IMR-90 (cell line): ENCODE measurements at regions not wholly inside any gene's neighbourhood (a gene's known extent, or its start where the extent isn't known, plus 50 kb on each side); places are given as distances from the start of the nearest gene placed in this dataset.
A peak's percentile ranks its signal among the peaks of the same experiment; 100 is the strongest.

Experiments
- ATAC-seq: fragments of 200-7000 bp; cut with Tn5 transposase; 2 replicates; pipeline ENCODE4 v1.9.1; 2020; ENCODE audit warnings: low read depth, mild to moderate bottlenecking, moderate library complexity
- BruUV-seq: library from RNA; stranded (reverse); fragments of 400-500 nt; replicated peaks from 2 replicates; lab custom pipeline; 2021; lab: Mats Ljungman, UMichigan
- CTCF ChIA-PET: fragments of 300-600 bp; formaldehyde crosslinking; extraction: SDS; loops from one replicate; lab custom pipeline; 2021; ENCODE audit warnings: antibody characterized with exemption; lab: Yijun Ruan, JAX
- POLR2A ChIA-PET: fragments of 300-600 bp; sonication (Branson Sonifier 250); formaldehyde crosslinking; loops from one replicate; lab custom pipeline; 2022; ENCODE audit warnings: antibody characterized with exemption; ENCODE audit not compliant: unreplicated experiment; lab: Charles Lee
- DNase-seq: peaks from one replicate; pipeline ENCODE4 v3.0.0; 2013
- H2AFZ ChIP-seq: replicated peaks from 2 replicates; pipeline ENCODE3; 2013; ENCODE audit warnings: low read length, mild to moderate bottlenecking; ENCODE audit not compliant: poor library complexity
- H2AK5ac ChIP-seq: 2 replicates; pipeline ENCODE4 v1.6.1; 2013; ENCODE audit warnings: low read depth, low read length, inconsistent platforms
- H2AK9ac ChIP-seq: replicated peaks from 2 replicates; pipeline ENCODE3; 2013; ENCODE audit warnings: mild to moderate bottlenecking, low read depth, low read length, moderate library complexity; ENCODE audit not compliant: poor library complexity
- H2BK120ac ChIP-seq: 2 replicates; pipeline ENCODE4 v1.6.1; 2013; ENCODE audit warnings: low read depth, low read length, inconsistent platforms
- H2BK15ac ChIP-seq: 3 replicates; pipeline ENCODE4 v1.6.1; 2013; ENCODE audit warnings: low read depth, low read length, inconsistent platforms
- H2BK20ac ChIP-seq: 2 replicates; pipeline ENCODE4 v1.6.1; 2013; ENCODE audit warnings: low read depth, mild to moderate bottlenecking, inconsistent platforms, low read length, moderate library complexity
- H2BK5ac ChIP-seq: 2 replicates; pipeline ENCODE4 v1.6.1; 2013; ENCODE audit warnings: mild to moderate bottlenecking, low read depth, low read length, inconsistent platforms; ENCODE audit not compliant: poor library complexity, severe bottlenecking
- H3K14ac ChIP-seq: replicated peaks from 2 replicates; pipeline ENCODE4 v1.6.1; 2013; ENCODE audit warnings: low read depth, low read length, inconsistent platforms
- H3K18ac ChIP-seq: 2 replicates; pipeline ENCODE4 v1.6.1; 2013; ENCODE audit warnings: low read depth, low read length, control low read depth
- H3K23ac ChIP-seq: 2 replicates; pipeline ENCODE4 v1.6.1; 2013; ENCODE audit warnings: low read depth, low read length, inconsistent platforms
- H3K27ac ChIP-seq: 2 replicates; pipeline ENCODE4 v1.5.1; 2013; ENCODE audit warnings: mild to moderate bottlenecking, control low read depth, low read length; ENCODE audit not compliant: insufficient read depth
- H3K27me3 ChIP-seq: 2 replicates; pipeline ENCODE4 v1.6.1; 2013; ENCODE audit warnings: low read length; ENCODE audit not compliant: control insufficient read depth, insufficient read depth
- H3K36me3 ChIP-seq: 2 replicates; pipeline ENCODE4 v1.6.1; 2013; ENCODE audit warnings: low read length, mixed read lengths; ENCODE audit not compliant: control insufficient read depth, insufficient read depth
- H3K4ac ChIP-seq: 2 replicates; pipeline ENCODE4 v1.6.1; 2013; ENCODE audit warnings: low read depth, low read length, inconsistent platforms
- H3K4me1 ChIP-seq: 2 replicates; pipeline ENCODE4 v1.6.1; 2013; ENCODE audit warnings: low read length, mixed read lengths; ENCODE audit not compliant: control insufficient read depth, insufficient read depth
- H3K4me2 ChIP-seq: 2 replicates; pipeline ENCODE4 v1.6.1; 2013; ENCODE audit warnings: low read depth, mild to moderate bottlenecking, control low read depth, low read length, moderate library complexity
- H3K4me3 ChIP-seq: 2 replicates; pipeline ENCODE4 v1.5.1; 2013; ENCODE audit warnings: low read depth, mild to moderate bottlenecking, control low read depth, low read length, moderate library complexity; ENCODE audit not compliant: insufficient read depth
- H3K56ac ChIP-seq: 2 replicates; pipeline ENCODE4 v1.6.1; 2013; ENCODE audit warnings: low read length, inconsistent platforms; ENCODE audit not compliant: insufficient read depth; ENCODE audit errors: extremely low read depth
- H3K79me1 ChIP-seq, 2 experiments: 2 replicates each; pipeline ENCODE4 v1.6.1; 2013; ENCODE audit warnings: low read length in 2 of 2, inconsistent platforms in 1 of 2, low read depth in 1 of 2
- H3K9ac ChIP-seq: 2 replicates; pipeline ENCODE4 v1.6.1; 2013; ENCODE audit warnings: low read depth, low read length, control low read depth
- H3K9me1 ChIP-seq: 2 replicates; pipeline ENCODE4 v1.6.1; 2013; ENCODE audit warnings: low read length, inconsistent platforms; ENCODE audit not compliant: insufficient read depth
- H3K9me3 ChIP-seq: 2 replicates; pipeline ENCODE4 v1.6.1; 2013; ENCODE audit warnings: low read length; ENCODE audit not compliant: control insufficient read depth, insufficient read depth
- H4K20me1 ChIP-seq: 2 replicates; pipeline ENCODE4 v1.6.1; 2013; ENCODE audit warnings: low read length, inconsistent platforms; ENCODE audit not compliant: insufficient read depth
- H4K5ac ChIP-seq: 2 replicates; pipeline ENCODE4 v1.6.1; 2013; ENCODE audit warnings: mild to moderate bottlenecking, low read depth, low read length, control low read depth
- H4K8ac ChIP-seq, 2 experiments: 2 replicates each; pipeline ENCODE4 v1.6.1; 2013; ENCODE audit warnings: low read depth in 2 of 2, low read length in 2 of 2, control low read depth in 1 of 2, inconsistent platforms in 1 of 2
- H4K91ac ChIP-seq: 2 replicates; pipeline ENCODE4 v1.6.1; 2013; ENCODE audit warnings: low read depth, low read length, inconsistent platforms; ENCODE audit not compliant: insufficient read depth
- MAFK ChIP-seq: IDR thresholded peaks from 2 replicates; pipeline ENCODE4 v1.6.1; 2012; ENCODE audit warnings: low read depth, low read length, improper control_type of control experiment
- SMC3 ChIP-seq: fragments of 150-350 bp; IDR thresholded peaks from 2 replicates; pipeline ENCODE4 v1.6.1; 2016; ENCODE audit warnings: low read depth, mild to moderate bottlenecking, antibody characterized with exemption, low read length, moderate library complexity
- WGBS, 2 experiments: methylation state at CpG; one replicate each; pipeline versions ENCODE4 v1.1.5 to v1.1.7; 2013; ENCODE audit warnings: missing lambda C conversion rate in 2 of 2; ENCODE audit not compliant: insufficient read length in 1 of 2; ENCODE audit errors: extremely low coverage in 2 of 2; 5-methylcytosine and 5-hydroxymethylcytosine counted together
- dilution Hi-C: fragments of 300-500 bp; cut with HindIII; formaldehyde crosslinking; loops from one replicate; pipeline ENCODE4 v1.14.3; 2018; ENCODE audit warnings: low sequenced_read_pairs; ENCODE audit not compliant: unreplicated experiment
- in situ Hi-C: fragments of 300-500 bp; cut with MboI; formaldehyde crosslinking; loops from 3 replicates; pipeline ENCODE4 v1.14.3; 2019; ENCODE audit warnings: low sequenced_read_pairs, inconsistent platforms, mixed read lengths
- intact Hi-C: fragments of 100-400 bp; cut with micrococcal nuclease; formaldehyde crosslinking; loops from 2 replicates; pipeline ENCODE4 v1.10.0; 2022

GRCh38 chr1:187718527-187718926 is 889.8 kb downstream of the PLA2G4A start:
- Histone ChIP-seq H3K4me1 (no peaks in the 10 kb centered on the region), H3K14ac (no peak overlapping the region), H4K91ac (no peak overlapping the region), H2AK5ac (no peak overlapping the region), H3K9me1 (no peaks in the 10 kb centered on the region), H4K20me1 (no peaks in the 10 kb centered on the region), H3K27ac (no peak overlapping the region), H3K9me3 (no peaks in the 10 kb centered on the region), H2BK20ac (no peak overlapping the region), H3K56ac (no peak overlapping the region), H4K8ac (no peak overlapping the region), H2AK9ac (no peak overlapping the region), H3K23ac (no peak overlapping the region), H3K4me3 (no peak overlapping the region), H3K79me1 (no peaks in the 10 kb centered on the region), H2BK120ac (no peak overlapping the region), H3K4me2 (no peak overlapping the region), H3K9ac (no peak overlapping the region), H3K18ac (no peak overlapping the region), H3K36me3 (no peaks in the 10 kb centered on the region), H2AFZ (no peak overlapping the region), H3K27me3 (no peaks in the 10 kb centered on the region), H4K5ac (no peak overlapping the region), H2BK15ac (no peak overlapping the region), H3K4ac (no peak overlapping the region), H2BK5ac (no peak overlapping the region)
- ATAC-seq (no peak), DNase-seq (no peak)
- POLR2A ChIA-PET: no interaction called here
- intact Hi-C loops (no loop called here), in situ Hi-C loops (no loop called here), dilution Hi-C loops (no loop called here)
- TF ChIP-seq SMC3 (no peak), MAFK (peak; percentile 99)
- no TSS peak for BruUV-seq
- CTCF ChIA-PET: no interaction called here
- no CpG with 5 or more reads among the region's 3 CpGs for WGBS, 2 experiments
